HT-29 (cell line): ENCODE measurements at regions not wholly inside any gene's neighbourhood (a gene's known extent, or its start where the extent isn't known, plus 50 kb on each side); places are given as distances from the start of the nearest gene placed in this dataset.

Source experiments
- DNase-seq: peaks from one replicate; pipeline ENCODE4 v3.0.0-alpha.2; 2015; ENCODE audit warnings: low spot score

GRCh38 chr18:29164993-29165599, 988.2 kb upstream of the CDH2 start:
- no peak for DNase-seq

- peak; percentile 13 for DNase-seq
Measured at GRCh38 chr18:29164020-29164706, 987.2 kb upstream of the CDH2 start.

- DNase-seq = no peak
Measured at GRCh38 chr18:29163596-29163995, 986.7 kb upstream of the CDH2 start.

- no peak for DNase-seq
Measured at GRCh38 chr18:29161429-29161828, 984.5 kb upstream of the CDH2 start.

- no peak for DNase-seq
Measured at GRCh38 chr18:29160170-29160569, 983.2 kb upstream of the CDH2 start.

GRCh38 chr18:29157905-29158304, 981.0 kb upstream of the CDH2 start:
- no peak for DNase-seq

- peak; percentile 47 for DNase-seq
Measured at GRCh38 chr18:29157057-29157780, 980.3 kb upstream of the CDH2 start.

GRCh38 chr18:29156531-29156930, 979.6 kb upstream of the CDH2 start:
- no peak for DNase-seq

GRCh38 chr18:29154758-29155725, 978.1 kb upstream of the CDH2 start:
- peak; percentile 58 for DNase-seq

- no peak for DNase-seq
Measured at GRCh38 chr18:29154196-29154757, 977.3 kb upstream of the CDH2 start.

- no peak for DNase-seq
Measured at GRCh38 chr18:29153091-29153490, 976.2 kb upstream of the CDH2 start.

GRCh38 chr18:29147944-29148343, 971.0 kb upstream of the CDH2 start:
- DNase-seq = no peak

GRCh38 chr18:29146068-29146467, 969.1 kb upstream of the CDH2 start:
- DNase-seq = no peak

- no peak for DNase-seq
Measured at GRCh38 chr18:29140590-29140989, 963.7 kb upstream of the CDH2 start.

GRCh38 chr18:29137773-29138495, 961.0 kb upstream of the CDH2 start:
- DNase-seq = no peak

GRCh38 chr18:29123706-29124530, 947.0 kb upstream of the CDH2 start:
- no peak for DNase-seq

- DNase-seq = no peak
Measured at GRCh38 chr18:29104671-29105070, 927.7 kb upstream of the CDH2 start.

GRCh38 chr18:29104227-29104626, 927.3 kb upstream of the CDH2 start:
- no peak for DNase-seq

- no peak for DNase-seq
Measured at GRCh38 chr18:29096079-29096770, 919.3 kb upstream of the CDH2 start.
